DMS153 treated with DMSO at 0.1 percent for 48 hours (cell line): ENCODE measurements at regions not wholly inside any gene's neighbourhood (a gene's known extent, or its start where the extent isn't known, plus 50 kb on each side); places are given as distances from the start of the nearest gene placed in this dataset.

Experiments
- DNase-seq: peaks from one replicate; lab custom pipeline; 2025; ENCODE audit not compliant: unreplicated experiment; lab: John Stamatoyannopoulos, UW

DNA sequence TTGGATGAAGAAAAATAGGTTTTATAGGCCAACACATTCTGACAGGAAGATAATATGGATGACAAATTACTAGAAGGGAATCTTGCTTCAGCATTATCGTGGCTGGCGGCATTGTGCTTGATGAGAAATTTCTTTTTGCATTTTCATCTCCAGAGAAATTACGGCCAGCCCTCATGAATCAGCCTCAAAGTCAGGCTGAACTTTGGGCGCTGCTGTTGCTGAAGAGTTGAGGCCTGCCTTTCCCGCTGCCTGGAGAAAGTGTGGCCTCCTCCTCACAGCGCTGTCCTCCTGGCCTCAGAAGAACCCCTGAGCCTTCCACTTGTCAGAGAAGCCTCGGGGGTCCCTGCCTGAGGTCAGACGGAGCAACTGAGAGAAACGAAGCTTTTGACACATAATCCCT is 272.4 kb upstream of the KCNIP4 start:
- no peak for DNase-seq

GRCh38 chr4:22217480-22217879 is 268.9 kb upstream of the KCNIP4 start:
- no peak for DNase-seq

GRCh38 chr4:22216278-22216677 is 267.7 kb upstream of the KCNIP4 start:
- no peak for DNase-seq

GRCh38 chr4:22215084-22215483 is 266.5 kb upstream of the KCNIP4 start:
- no peak for DNase-seq

GRCh38 chr4:22203711-22204011 is 255.1 kb upstream of the KCNIP4 start:
- no peak for DNase-seq

DNA sequence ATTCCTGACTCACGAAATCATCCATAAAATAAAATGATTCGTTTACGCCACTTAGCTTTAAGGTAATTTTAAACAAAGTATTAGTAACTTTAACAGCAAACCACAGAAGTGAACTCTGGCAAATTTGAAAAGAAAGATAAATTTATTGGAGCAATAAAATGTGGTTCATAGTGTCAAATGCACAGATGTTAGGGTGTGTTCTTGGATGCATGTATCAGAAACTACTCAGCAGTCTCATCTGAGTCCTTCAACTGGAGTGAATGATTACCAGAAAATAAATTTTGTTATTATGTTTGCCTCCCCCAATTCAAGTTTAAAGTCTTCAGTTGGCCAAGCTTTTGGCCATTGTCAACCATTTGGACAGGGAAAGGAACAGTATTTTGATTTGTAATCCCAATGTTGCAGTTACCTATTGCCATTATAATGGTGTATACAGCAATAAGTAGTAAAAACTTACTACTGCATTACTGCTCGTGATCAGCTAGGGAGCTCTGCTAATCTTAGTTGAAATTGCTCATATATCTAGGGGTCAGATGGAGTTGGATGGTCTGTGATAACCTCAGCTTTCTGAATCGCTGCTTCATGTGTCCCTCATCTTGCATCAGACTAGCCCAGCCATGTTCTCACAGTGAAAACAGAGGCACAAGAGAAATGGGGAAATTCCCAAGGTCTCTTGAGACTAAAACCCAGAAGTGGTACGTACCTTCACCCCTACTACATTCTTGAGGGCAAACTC is 254.6 kb upstream of the KCNIP4 start:
- DNase-seq: no peak

DNA sequence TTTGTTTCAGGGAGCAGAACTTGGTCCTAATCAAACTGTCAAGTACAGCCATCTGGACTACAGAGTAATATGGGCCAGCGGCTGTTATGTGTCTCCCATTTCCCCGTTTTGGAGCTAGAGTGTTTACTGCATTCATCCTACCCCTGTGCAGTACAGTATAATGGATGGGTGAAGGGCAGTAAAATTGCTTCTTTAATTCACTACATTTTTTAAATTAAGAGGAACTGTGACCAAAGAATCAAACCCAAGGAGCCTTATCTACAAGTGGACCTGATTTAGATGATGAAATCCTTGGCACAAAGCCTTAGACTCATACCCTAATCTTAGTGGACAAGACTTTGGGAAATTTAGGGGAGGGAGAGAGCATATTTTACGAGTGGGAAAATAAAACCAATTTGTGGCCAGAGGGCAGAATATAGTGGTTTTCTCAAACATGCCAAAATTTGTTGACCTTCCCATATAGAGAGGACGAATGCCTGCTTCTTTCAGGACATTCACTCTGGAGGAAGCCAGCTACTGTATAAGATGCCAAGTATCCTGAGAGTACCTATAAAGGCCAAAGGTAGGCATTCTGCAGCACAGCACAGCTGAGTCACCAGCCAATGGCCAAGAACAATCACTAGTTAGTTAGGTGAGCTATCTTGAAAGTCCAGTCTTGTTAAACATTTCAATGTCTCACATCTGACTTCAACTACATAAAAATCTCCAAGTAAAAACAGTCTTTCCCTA is 253.8 kb upstream of the KCNIP4 start:
- no peak for DNase-seq

- no peak for DNase-seq
Observed at GRCh38 chr4:22201256-22201655, 252.7 kb upstream of the KCNIP4 start.

- no peak for DNase-seq
Observed at GRCh38 chr4:22196551-22196950, 248.0 kb upstream of the KCNIP4 start.

DNA sequence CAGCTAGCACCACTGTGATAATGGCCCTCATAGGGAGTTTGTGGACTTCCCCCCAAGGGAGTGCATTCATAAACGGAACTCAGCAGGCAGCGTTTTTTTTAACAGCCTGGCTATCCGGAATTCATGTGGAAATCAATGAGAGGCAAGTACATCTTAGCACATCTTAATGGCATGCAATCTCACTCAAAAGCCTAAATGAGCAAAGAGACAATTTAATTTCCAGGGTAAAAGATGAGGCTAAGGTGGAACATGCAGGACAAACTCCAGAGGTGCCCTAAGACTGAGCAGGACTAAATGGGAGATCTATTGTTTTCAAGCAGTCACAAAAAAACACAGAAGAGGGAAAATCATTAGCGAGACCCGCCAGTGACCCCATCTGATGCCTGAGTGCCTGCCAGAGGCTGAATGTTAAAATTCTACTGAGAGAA is 243.5 kb upstream of the KCNIP4 start:
- DNase-seq: no peak

- DNase-seq: no peak
Observed at GRCh38 chr4:22191565-22191964, 243.0 kb upstream of the KCNIP4 start.

- DNase-seq: no peak
Observed at GRCh38 chr4:22190855-22191254, 242.3 kb upstream of the KCNIP4 start.

DNA sequence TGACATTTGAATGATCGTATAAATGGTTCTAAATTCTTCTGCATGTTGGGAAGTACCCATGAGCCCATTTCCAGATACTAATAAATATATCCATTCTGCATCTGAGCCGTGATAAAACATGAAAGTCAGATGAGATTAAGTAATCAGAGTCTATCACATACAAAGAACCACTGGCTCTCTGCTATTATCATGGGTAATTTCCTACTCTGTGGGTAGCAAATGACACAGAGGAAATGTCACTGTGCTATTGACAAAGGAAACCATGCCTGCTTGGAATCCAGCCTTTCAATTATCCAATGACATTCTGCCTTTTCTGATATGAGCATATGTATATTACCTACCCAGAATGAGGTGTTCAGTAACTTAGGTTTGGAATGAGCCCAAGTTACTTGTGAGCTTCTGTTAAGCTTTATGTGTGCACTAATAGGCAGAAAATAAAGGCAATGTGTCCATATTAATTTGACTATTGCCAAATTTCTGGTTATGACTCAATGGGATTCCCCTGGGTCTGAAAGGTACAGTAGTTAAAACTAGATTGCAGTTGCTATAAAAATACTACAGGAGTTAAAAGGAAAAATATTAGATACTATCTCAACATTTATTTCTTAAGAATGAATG is 238.7 kb upstream of the KCNIP4 start:
- DNase-seq: no peak

GRCh38 chr4:22181736-22182135 is 233.2 kb upstream of the KCNIP4 start:
- no peak for DNase-seq

- no peak for DNase-seq
Observed at GRCh38 chr4:22179124-22179874, 230.7 kb upstream of the KCNIP4 start.

- DNase-seq: no peak
Observed at GRCh38 chr4:22174640-22175039, 226.1 kb upstream of the KCNIP4 start.

DNA sequence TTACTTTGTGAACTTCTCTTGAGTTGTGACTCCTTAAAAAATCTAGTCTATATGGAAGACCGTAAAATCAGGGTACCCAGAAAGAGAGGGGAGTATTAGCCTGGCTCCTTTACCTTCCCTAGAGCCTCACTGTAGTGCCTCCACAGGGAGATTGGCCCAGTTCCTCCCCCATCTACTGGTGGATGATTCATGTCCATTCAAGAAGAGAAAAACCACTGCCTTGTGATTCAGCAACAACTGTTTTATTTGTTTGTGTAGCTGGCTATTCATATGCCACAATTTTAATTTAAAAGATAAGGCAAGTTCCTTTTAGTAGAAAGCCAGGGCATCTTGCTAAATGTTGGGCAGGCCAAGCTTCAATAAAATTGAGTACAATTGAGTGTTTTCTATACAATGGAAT is 221.8 kb upstream of the KCNIP4 start:
- no peak for DNase-seq

DNA sequence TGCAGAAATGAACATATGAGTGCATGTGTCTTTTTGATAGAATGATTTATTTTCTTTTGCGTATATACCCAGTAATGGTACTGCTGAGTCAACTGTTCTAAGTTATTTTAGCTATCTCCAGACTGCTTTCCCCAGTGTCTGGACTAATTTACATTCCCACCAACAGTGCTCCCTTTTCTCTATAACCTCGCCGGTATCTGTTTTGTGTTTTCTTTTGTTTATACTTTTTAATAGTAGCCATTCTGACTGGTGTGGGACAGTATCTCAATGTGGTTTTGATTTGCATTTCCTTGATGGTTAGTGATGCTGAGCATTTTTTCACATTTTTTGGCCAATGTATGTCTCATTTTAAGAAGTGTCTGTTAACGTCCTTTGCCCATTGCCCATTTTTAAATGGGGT is 218.6 kb upstream of the KCNIP4 start:
- DNase-seq: no peak

GRCh38 chr4:22162454-22162853 is 213.9 kb upstream of the KCNIP4 start:
- DNase-seq: no peak

DNA sequence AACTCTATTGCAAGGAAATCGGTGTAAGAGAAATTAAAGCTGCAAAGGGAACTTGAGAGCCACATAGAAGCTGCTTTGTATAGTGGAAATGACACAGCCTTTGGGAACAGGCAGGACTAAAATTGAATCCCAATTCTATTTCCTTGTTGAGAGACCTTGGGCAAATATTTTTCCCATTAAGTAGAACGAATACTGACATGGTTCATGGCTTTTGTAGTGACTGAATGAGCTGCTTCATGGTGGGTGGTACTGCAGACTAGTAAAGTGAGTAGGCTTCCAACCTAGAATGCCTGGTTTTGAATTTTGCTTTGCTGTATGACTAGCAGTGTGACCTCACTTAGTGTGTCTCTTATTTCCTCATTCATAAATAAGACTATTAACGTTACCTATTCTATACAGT is 182.2 kb upstream of the KCNIP4 start:
- DNase-seq: no peak

GRCh38 chr4:22129454-22130029 is 181.0 kb upstream of the KCNIP4 start:
- DNase-seq: no peak
